GM18909 (cell line): ENCODE measurements at regions not wholly inside any gene's neighbourhood (a gene's known extent, or its start where the extent isn't known, plus 50 kb on each side); places are given as distances from the start of the nearest gene placed in this dataset.

Source experiments
- ATAC-seq: cut with Tn5 transposase; IDR thresholded peaks from one replicate; pipeline ENCODE4 v1.9.1; 2021; ENCODE audit warnings: mild to moderate bottlenecking; ENCODE audit not compliant: unreplicated experiment, poor library complexity

DNA sequence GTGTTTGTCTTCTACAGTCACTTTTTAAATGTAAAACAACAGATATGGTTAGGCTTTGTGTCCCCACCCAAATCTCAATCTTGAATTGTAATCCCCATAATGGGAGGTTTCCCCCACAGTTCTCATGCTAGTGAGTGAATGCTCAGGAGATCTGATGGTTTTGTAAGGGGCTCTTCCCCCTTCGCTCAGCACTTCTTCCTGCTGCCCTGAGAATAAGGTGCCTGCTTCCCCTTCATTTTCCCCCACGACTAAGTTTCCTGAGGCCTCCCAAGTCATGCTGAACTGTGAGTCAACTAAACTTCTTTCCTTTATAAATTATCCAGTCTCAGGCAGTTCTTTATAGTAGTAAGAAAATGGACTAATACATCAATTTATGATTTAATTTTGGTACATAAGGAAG is 118.0 kb upstream of the SNTG2 start:
- no peak for ATAC-seq

DNA sequence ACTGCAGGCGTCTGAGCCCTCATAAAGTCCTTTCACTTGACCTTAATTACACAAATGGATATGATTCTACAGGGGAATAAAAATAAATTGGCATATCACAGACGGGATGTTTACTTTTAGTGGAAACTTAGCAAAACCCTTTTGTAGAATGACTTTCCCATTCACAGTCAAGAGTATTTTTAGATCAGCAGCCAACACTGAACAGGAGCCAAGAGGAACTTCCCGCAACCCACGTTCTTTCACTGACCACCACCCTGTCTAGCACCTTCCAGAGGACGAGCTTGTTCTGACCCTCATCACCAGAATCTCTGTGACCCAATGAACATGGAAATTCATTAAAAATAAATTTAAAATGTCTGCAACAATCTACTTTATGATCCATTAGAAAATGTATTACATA is 119.0 kb upstream of the SNTG2 start:
- ATAC-seq = no peak

- no peak for ATAC-seq
Measured at GRCh38 chr2:831225-831536, 119.5 kb upstream of the SNTG2 start.

DNA sequence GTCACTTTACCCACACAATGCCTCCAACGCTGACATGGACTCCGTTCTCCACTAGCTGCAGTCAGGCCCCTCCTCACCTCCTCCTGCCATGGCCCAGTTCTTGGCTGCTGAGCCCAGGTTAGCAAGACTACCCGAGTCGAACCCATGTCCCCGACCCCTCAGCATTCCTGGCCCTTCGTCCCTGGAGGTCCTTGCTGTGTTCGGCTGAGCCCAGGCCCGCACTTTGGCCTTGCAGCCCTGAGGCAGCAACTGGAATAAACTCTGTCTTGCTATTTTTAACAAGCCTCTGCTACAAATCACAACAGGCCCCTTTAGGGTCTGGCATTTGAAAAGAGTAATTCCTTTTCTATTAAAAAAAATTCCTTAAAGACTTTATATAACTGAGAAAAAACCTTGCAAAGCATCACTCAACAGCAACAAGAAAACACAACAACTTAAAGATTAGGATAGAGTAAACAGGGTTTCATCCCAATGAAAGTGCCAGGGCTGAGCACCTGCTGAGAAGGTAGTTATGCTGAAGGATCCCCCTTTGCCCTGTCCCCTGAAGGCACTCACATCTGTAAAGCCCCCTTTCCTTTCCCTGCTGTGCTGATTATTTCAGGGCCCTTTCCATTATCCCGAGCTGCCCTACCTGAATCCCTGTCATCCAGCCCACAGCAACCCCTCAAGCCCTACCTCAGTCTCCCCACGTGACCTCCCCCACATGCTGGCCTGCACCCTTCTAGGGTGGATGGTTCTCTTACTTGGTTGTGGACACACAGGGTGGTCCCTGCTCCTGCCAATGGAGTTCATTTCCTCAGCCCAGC is 120.0 kb upstream of the SNTG2 start:
- no peak for ATAC-seq

GRCh38 chr2:829047-829446 is 121.6 kb upstream of the SNTG2 start:
- no peak for ATAC-seq

- no peak for ATAC-seq
Measured at GRCh38 chr2:824954-825353, 125.7 kb upstream of the SNTG2 start.

DNA sequence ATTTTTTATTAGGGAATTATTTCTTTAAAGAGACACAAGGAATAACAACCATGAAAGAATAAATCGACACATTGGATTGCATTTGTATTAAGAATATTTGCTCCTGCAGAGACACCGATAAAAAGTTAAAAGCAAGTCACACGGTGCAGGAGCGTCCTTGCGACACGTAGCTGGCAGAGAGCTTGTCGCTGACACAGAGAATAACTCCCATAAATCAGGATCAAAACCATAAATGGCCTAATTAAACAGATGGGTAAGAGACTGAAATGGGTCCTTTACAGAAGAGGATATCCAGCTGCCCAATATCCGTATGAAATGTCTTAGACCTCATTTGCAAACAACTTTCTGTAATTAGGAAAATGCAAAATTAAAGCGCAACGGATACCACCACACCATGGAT is 126.1 kb upstream of the SNTG2 start:
- no peak for ATAC-seq

GRCh38 chr2:821546-821945 is 129.1 kb upstream of the SNTG2 start:
- ATAC-seq = no peak

GRCh38 chr2:819601-820000 is 131.0 kb upstream of the SNTG2 start:
- ATAC-seq = no peak

DNA sequence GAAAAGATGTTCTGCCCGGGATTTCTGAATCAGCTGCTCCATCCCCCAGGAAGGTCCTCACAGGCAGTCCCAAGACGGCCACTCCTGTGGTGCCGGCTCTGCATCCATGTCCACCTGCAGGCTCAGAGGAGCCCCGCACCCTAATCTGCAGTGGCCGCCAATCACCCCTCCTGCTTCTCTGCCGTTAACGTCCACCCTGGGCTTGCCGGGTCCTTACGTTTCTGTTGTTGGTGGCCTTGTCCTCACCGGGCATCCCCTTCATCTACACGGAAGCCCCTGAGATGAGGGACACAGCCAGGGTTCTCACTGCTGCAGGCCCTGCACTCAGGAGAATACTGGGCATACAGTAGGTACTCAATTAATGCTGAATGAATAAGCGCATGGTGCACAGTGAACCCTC is 131.5 kb upstream of the SNTG2 start:
- no peak for ATAC-seq

DNA sequence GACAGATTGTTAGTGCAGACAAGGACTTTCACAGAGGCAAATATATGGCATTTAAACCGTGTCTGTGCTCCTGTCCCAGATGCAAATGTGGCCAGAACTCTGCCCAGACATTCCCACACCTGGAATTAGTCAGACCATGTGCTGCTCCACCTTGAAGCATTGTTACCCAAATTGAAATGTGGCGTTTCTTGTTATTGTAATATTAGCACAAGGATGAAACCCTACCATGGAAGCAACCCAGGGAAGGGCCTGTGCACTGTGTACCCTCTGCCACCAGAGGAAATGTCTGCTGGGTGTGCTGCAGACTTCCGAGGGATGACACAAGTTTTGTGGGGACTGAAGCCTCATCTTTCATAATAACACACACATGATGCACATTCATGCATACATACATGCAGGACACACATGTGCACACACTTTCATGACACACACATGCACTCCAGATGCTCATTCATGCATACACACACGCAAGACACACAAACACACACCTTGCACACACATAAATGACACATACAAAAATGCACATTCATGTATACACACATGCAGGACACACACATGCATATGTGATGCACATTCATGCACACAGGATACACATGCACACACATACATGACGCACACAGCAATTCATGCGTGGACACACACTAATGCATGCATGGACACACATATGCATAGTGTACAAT is 133.2 kb upstream of the SNTG2 start:
- no peak for ATAC-seq

DNA sequence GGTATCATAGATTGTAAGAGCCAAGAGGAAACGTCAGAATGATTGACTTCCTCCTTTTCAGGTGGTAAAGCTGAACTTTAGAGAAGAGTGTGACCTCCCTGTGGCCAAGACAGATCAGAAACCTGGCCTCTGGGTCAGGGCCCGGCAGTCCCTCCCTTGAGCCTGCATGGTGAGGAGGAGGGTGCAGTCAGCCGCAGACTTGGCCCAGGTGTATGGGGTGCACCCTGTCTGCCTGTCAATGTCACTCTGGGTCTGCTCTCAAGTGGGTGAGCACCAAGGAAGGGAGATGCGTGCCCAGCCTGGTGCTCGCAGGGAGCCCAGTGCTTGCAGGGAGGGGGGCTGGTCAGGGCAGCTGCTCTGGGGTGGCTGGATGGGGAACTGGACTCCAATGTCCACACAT is 134.4 kb upstream of the SNTG2 start:
- ATAC-seq = no peak

GRCh38 chr2:810397-810796 is 133.2 kb upstream of the TMEM18 start:
- ATAC-seq = no peak

DNA sequence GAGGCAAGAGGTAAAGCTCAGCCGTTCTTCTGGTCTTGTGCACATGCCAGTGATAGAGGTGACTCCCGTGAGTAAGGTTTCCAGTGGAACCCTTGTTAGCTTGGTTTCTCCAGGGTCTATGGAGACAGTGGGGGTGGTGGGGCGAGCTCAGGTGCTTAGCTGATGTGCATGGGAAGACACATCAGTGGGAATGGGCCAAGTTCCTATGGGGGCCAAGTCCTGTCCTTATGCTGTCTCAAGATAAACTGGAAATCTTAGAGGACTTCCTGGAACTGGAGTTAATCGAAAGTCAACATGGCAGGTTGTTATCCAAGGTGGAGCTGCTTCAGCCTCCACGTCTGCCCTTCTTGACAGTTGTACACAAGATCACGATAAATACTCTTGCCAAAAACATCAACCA is 130.1 kb upstream of the TMEM18 start:
- no peak for ATAC-seq

- ATAC-seq = no peak
Measured at GRCh38 chr2:805664-806063, 128.5 kb upstream of the TMEM18 start.

DNA sequence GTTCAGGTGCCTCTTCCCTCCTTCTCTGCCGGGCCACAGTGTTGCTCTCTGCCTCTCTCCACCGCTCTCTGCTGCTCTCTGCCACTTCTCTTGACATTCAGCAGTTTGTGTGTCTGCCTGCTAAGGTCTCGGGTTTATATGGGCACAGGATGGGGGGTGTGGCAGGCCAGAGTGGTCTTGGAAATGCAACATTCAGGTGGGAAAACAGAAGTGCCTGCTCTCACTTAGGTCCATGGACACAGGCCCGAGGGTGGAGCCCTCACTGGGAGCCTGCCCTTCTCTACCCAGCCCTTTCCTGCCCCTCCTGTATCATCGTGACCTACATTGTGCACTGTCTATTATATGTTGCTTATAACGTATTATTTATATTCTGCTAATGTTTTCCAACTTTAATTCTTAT is 120.8 kb upstream of the TMEM18 start:
- no peak for ATAC-seq

- ATAC-seq = no peak
Measured at GRCh38 chr2:797556-797955, 120.3 kb upstream of the TMEM18 start.

DNA sequence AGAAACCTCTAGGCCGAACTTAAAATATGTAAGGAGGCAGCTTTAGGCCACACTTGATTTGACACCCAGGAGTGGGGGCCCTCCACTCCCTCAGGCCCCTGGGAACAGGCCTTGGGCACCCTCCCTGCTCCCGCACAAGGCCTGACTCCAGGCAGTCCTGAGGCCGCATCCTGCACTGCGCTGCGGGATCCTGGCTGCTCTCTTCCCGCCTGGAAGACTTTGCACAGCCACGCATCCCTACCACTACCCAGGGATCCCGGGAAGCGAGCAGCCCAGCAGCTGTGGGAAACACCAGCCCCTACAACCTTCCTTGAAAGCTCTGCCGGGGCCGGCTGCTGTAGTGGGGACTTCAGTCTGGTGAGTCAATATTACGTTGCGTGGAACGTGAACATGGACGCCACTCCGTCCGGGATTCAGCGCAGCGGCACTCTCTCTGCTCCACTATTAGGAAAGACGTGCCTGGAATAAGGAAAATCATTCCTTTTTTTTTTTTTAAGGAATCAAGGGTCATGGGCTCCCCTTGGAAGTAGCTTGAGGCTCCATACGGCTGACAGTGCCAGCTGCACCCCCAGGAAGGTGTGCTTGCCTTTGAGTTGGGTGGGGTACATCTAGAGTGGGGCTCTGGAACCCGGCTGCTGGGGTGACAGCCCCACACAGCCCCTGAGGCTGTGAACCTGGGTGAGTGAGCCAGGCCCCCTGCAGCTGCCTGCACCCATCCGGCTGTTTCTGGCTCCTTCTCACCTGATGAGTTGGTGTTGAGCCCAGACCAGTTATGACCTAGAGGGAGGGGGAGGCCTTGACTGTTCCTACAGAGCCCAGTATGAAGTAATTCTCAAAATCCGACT is 119.2 kb upstream of the TMEM18 start:
- no peak for ATAC-seq

GRCh38 chr2:795531-796041 is 118.4 kb upstream of the TMEM18 start:
- no peak for ATAC-seq

GRCh38 chr2:794554-795241 is 117.5 kb upstream of the TMEM18 start:
- no peak for ATAC-seq

DNA sequence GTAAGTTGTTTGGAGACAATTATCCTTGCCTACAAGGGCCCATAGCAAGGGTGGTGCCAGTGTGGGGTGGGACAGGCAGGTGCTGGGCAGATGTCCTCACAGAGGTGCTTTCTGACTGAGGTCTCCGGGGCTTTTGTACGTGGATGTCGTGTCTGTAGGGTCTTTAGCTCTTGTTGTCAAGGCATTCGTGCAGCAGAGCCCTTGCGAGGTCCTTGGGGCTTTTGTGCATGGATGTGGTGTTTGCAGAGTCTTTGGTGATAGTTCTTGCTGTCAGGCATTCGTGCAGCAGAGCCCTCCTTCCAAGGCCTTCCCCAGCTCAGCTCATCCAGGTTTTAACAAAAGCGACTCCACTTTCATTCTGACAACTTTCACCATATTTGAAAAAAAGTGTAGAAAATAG is 116.0 kb upstream of the TMEM18 start:
- no peak for ATAC-seq
